IPS-18c (cell line): ENCODE measurements at regions not wholly inside any gene's neighbourhood (a gene's known extent, or its start where the extent isn't known, plus 50 kb on each side); places are given as distances from the start of the nearest gene placed in this dataset.
"Not testable (repeated sequence)": the region's sequence is repeated elsewhere in the genome, so short reads cannot be mapped to it uniquely, and the experiment has no call there.

Source experiments
- H3K4me3 ChIP-seq: 2 replicates; pipeline ENCODE4 v1.7.0; 2013; ENCODE audit warnings: low read depth, mild to moderate bottlenecking, low read length, moderate library complexity; ENCODE audit not compliant: insufficient read depth
- H3K9me3 ChIP-seq: one replicate; pipeline ENCODE4 v1.6.1; 2013; ENCODE audit warnings: mild to moderate bottlenecking, low read length, moderate library complexity; ENCODE audit not compliant: control insufficient read depth, insufficient read depth

DNA sequence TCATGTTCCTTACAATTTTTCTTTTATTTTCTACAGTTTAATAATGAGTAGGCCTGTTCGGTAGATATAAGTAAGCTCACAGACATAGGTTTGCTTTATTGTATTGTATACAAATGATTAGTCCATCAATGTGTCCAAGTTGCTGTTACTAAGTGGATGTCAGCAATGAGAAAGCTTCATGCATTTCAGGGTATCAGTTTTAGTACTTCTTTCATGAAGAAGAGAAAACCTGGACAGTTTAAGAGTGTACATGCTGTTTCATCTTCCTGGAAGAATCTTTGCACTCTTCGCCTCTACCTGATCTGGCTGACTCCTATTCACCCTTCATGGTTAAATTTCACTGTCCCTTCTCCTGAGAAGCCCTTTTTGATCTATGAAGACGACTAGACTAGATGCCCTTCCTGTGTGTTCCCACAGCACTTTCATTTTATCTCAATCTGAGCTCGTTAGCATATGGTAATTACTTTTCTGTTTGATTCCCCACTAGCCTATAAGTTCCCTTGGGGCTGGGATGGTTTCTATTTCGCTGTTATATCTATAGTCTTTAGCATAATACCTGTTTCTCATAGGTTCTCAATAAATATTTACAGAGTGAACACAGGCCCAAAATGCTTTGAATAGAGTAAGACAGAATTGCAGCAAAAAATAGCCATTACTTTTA, 70.7 kb downstream of the CETN3 start:
- H3K9me3 ChIP-seq, result no peaks in the 10 kb centered on the region
- no peak overlapping the region for H3K4me3 ChIP-seq

- H3K4me3 ChIP-seq, result no peak overlapping the region
- no peaks in the 10 kb centered on the region for H3K9me3 ChIP-seq
These were observed 72.0 kb downstream of the CETN3 start for GRCh38 chr5:90337449-90338052.

GRCh38 chr5:90336752-90337151, 72.8 kb downstream of the CETN3 start:
- Histone ChIP-seq H3K9me3 (no peaks in the 10 kb centered on the region), H3K4me3 (no peak overlapping the region)

- H3K4me3 ChIP-seq, result no peak overlapping the region
- no peaks in the 10 kb centered on the region for H3K9me3 ChIP-seq
These were observed 74.8 kb downstream of the CETN3 start for GRCh38 chr5:90334741-90335140.

DNA sequence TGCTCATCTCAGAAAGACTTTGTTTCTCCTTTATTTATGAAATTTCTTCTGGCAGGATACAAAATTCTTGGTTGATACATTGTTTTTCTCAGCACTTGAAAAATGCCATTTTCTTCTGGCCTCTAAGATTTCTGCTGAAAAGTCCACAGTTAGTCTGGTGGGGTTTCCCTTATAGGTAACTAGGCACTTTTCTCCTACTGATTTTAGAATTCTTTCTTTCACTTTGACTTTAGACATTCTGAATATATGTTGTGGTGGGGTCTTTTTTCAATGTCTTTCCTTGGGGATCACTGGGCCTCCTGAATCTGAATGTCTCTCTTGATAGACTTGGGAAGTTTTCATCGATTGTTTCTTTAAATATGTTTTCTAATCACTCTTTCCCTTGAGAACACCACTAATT, 79.6 kb downstream of the CETN3 start:
- H3K4me3 ChIP-seq, result no peak overlapping the region
- no peaks in the 10 kb centered on the region for H3K9me3 ChIP-seq

DNA sequence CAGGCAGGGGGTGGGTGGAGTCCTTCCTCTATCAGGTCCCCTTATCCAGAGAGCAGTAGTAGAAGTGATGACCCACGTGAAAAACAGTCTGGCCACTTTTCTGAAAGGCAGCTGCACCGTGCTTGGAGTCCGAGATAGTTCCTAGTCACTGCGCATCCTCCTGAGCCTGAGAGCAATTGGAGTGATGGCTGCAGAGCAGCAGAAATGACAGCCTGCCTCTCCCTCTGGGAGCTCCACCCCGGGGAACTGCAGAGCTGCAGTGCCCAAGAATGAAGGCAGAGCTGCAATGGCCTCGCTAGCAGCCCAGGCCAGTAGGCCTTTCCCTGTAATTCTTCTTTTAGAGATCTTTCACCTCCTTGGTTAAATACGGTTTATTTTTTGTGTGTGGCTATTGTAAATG, 82.6 kb downstream of the CETN3 start:
- Histone ChIP-seq H3K9me3 (no peaks in the 10 kb centered on the region), H3K4me3 (no peak overlapping the region)

GRCh38 chr5:90325093-90325492, 84.5 kb downstream of the CETN3 start:
- Histone ChIP-seq H3K9me3 (no peaks in the 10 kb centered on the region), H3K4me3 (no peak overlapping the region)

- not testable (repeated sequence) for H3K4me3 ChIP-seq, H3K9me3 ChIP-seq
These were observed 89.2 kb downstream of the CETN3 start for GRCh38 chr5:90320348-90320747.

DNA sequence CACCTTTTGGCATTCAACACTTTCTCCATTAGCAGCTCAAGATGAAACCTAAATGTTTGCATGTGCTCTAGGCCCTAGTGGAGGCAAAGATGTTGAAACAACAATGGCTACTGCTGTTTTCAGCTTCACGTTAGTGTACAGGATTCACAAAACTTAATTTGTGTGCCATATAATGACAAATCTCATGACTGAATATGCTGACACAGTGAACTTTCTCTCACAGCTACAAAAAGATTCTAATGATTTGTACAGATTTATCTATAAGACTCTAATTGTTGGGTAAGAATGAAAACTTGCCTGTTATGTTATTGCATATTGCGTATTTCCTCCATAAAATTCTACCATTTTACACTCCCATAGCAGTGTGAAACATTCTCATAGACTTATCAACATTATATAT, 97.5 kb downstream of the CETN3 start:
- Histone ChIP-seq H3K9me3 (no peaks in the 10 kb centered on the region), H3K4me3 (no peak overlapping the region)

- Histone ChIP-seq H3K9me3 (no peaks in the 10 kb centered on the region), H3K4me3 (no peak overlapping the region)
These were observed 98.2 kb downstream of the CETN3 start for GRCh38 chr5:90311401-90311800.

GRCh38 chr5:90308787-90309585, 100.6 kb downstream of the CETN3 start:
- Histone ChIP-seq H3K4me3 (no peak overlapping the region), H3K9me3 (no peaks in the 10 kb centered on the region)

- no peaks in the 10 kb centered on the region for H3K9me3 ChIP-seq
- no peak overlapping the region for H3K4me3 ChIP-seq
These were observed 101.8 kb downstream of the CETN3 start for GRCh38 chr5:90307782-90308181.

DNA sequence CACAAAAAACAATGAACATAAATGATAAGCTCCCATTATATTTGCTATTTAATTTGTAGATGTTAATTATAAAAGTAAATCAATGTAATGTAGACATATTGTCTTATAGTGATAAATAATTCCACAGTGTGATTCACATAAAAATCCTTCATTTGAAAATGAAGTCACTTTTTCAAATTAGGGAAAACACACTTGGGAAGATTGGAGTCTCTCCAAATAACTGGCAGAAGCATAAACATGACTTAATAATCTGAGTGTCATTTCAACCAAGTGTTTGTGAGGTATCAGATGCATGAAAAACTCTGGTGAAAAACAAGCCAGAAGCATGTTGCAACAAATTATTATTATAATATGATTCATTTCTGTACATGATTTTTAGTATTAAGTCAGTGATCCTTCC, 102.2 kb downstream of the CETN3 start:
- Histone ChIP-seq H3K9me3 (no peaks in the 10 kb centered on the region), H3K4me3 (no peak overlapping the region)

- Histone ChIP-seq H3K4me3 (no peak overlapping the region), H3K9me3 (no peaks in the 10 kb centered on the region)
These were observed 102.9 kb downstream of the CETN3 start for GRCh38 chr5:90306613-90307012.

- no peaks in the 10 kb centered on the region for H3K9me3 ChIP-seq
- H3K4me3 ChIP-seq, result no peak overlapping the region
These were observed 104.4 kb downstream of the CETN3 start for GRCh38 chr5:90305041-90305720.

GRCh38 chr5:90301248-90301647, 108.3 kb downstream of the CETN3 start:
- Histone ChIP-seq H3K4me3 (no peak overlapping the region), H3K9me3 (no peaks in the 10 kb centered on the region)

GRCh38 chr5:90297045-90297764, 112.4 kb downstream of the CETN3 start:
- no peaks in the 10 kb centered on the region for H3K9me3 ChIP-seq
- H3K4me3 ChIP-seq, result no peak overlapping the region
